PC-3 (cell line): ENCODE measurements at regions not wholly inside any gene's neighbourhood (a gene's known extent, or its start where the extent isn't known, plus 50 kb on each side); places are given as distances from the start of the nearest gene placed in this dataset.

Source experiments
- CTCF ChIP-seq: fragments of 300-600 bp; sonication (generic); conservative IDR thresholded peaks from 2 replicates; pipeline ENCODE4 v1.5.1; 2017; ENCODE audit warnings: antibody characterized with exemption, low read depth, mild to moderate bottlenecking, low read length
- EZH2 ChIP-seq: fragments of 300-600 bp; sonication (generic); IDR thresholded peaks from one replicate; pipeline ENCODE4 v1.6.1; 2017; ENCODE audit warnings: antibody characterized with exemption, mild to moderate bottlenecking, low read length; ENCODE audit not compliant: unreplicated experiment
- EZH2phosphoT487 ChIP-seq: fragments of 300-600 bp; sonication (generic); IDR thresholded peaks from 2 replicates; pipeline ENCODE4 v1.6.1; 2018; ENCODE audit warnings: mild to moderate bottlenecking, antibody characterized with exemption, low read length, borderline replicate concordance

- no peak for TF ChIP-seq CTCF
- TF ChIP-seq EZH2: no peak
- no peak for TF ChIP-seq EZH2phosphoT487
Measured at GRCh38 chr7:43014406-43014805, 82.2 kb downstream of the MRPL32 start.
